ENCODE measurements at regions not wholly inside any gene's neighbourhood (a gene's known extent, or its start where the extent isn't known, plus 50 kb on each side); places are given as distances from the start of the nearest gene placed in this dataset.

DNA sequence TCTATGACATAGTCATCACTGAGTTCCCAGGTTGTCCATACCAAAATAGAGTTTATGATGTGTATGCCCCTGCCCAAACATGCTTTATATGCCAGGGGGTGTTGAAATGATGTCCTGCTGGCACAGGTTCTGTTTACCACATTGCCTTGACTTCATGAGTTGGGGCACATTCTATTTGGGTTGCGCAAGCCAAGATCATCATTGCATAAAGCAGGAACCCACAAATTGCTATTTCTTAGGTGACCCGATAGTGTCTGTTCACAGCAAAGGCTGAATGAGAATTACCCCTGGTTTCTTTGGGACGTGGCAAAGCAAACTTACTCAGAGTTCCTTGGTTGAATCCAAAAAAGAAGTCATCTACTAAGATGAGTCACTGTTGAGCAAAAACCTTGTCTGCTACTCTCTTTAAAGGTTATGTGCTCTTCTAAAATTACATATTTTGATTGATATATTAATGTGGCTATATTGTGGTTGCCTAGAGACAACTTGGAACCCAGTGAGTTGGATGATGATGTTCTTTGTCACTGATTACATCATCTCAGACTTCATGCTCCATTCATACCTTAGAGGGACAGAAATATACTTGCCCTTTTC is 912.6 kb upstream of the SOX9 start:
- TF ChIP-seq CTCF (conservative IDR thresholded peaks at IDR 0.05) = no peak
- TF ChIP-seq ZFX (IDR thresholded peaks at IDR 0.05) = no peak
